Amniotic epithelial cell (primary cell): ENCODE measurements at regions not wholly inside any gene's neighbourhood (a gene's known extent, or its start where the extent isn't known, plus 50 kb on each side); places are given as distances from the start of the nearest gene placed in this dataset.
"Not testable (repeated sequence)": the region's sequence is repeated elsewhere in the genome, so short reads cannot be mapped to it uniquely, and the experiment has no call there.

Experiments
- DNase-seq: peaks from one replicate; pipeline ENCODE4 v3.0.0-alpha.2; 2010; ENCODE audit warnings: low read depth

- peak; percentile 32 for DNase-seq
Measured at GRCh38 chr6:16903470-16903869, 142.2 kb upstream of the ATXN1 start.

GRCh38 chr6:16902502-16902901 is 141.2 kb upstream of the ATXN1 start:
- DNase-seq = no peak

GRCh38 chr6:16901782-16902181 is 140.5 kb upstream of the ATXN1 start:
- DNase-seq = peak; percentile 70

GRCh38 chr6:16901306-16901705 is 140.0 kb upstream of the ATXN1 start:
- DNase-seq = no peak

GRCh38 chr6:16898640-16899396 is 137.6 kb upstream of the ATXN1 start:
- no peak for DNase-seq

- DNase-seq = no peak
Measured at GRCh38 chr6:16897669-16898068, 136.4 kb upstream of the ATXN1 start.

GRCh38 chr6:16894301-16894700 is 133.0 kb upstream of the ATXN1 start:
- DNase-seq = no peak

- not testable (repeated sequence) for DNase-seq
Measured at GRCh38 chr6:16891110-16891509, 129.8 kb upstream of the ATXN1 start.

- no peak for DNase-seq
Measured at GRCh38 chr6:16885411-16886160, 124.3 kb upstream of the ATXN1 start.

- no peak for DNase-seq
Measured at GRCh38 chr6:16884526-16884925, 123.3 kb upstream of the ATXN1 start.

- DNase-seq = no peak
Measured at GRCh38 chr6:16883414-16883813, 122.2 kb upstream of the ATXN1 start.

- DNase-seq = no peak
Measured at GRCh38 chr6:16882230-16882629, 121.0 kb upstream of the ATXN1 start.

GRCh38 chr6:16876852-16877251 is 115.6 kb upstream of the ATXN1 start:
- DNase-seq = not testable (repeated sequence)

GRCh38 chr6:16876201-16876600 is 114.9 kb upstream of the ATXN1 start:
- no peak for DNase-seq

- DNase-seq = no peak
Measured at GRCh38 chr6:16873698-16874097, 112.4 kb upstream of the ATXN1 start.

GRCh38 chr6:16872543-16873235 is 111.4 kb upstream of the ATXN1 start:
- no peak for DNase-seq

GRCh38 chr6:16871047-16871446 is 109.8 kb upstream of the ATXN1 start:
- no peak for DNase-seq

GRCh38 chr6:16868968-16869367 is 107.7 kb upstream of the ATXN1 start:
- no peak for DNase-seq

- DNase-seq = no peak
Measured at GRCh38 chr6:16857969-16858592, 96.8 kb upstream of the ATXN1 start.

GRCh38 chr6:16855460-16855859 is 94.2 kb upstream of the ATXN1 start:
- no peak for DNase-seq

GRCh38 chr6:16854986-16855385 is 93.7 kb upstream of the ATXN1 start:
- peak; percentile 6 for DNase-seq

- no peak for DNase-seq
Measured at GRCh38 chr6:16852671-16853070, 91.4 kb upstream of the ATXN1 start.
